22Rv1 (cell line): ENCODE measurements at regions not wholly inside any gene's neighbourhood (a gene's known extent, or its start where the extent isn't known, plus 50 kb on each side); places are given as distances from the start of the nearest gene placed in this dataset.

ENCODE experiments used
- CTCF ChIP-seq: fragments of 450-650 bp; IDR thresholded peaks from 2 replicates; pipeline ENCODE4 v1.5.1; 2017; ENCODE audit warnings: mild to moderate bottlenecking
- ZFX ChIP-seq: fragments of 450-650 bp; IDR thresholded peaks from 2 replicates; pipeline ENCODE4 v1.6.1; 2017; ENCODE audit warnings: antibody characterized with exemption, borderline replicate concordance

GRCh38 chr13:82850644-82851043 is 1031.6 kb downstream of the SLITRK1 start:
- TF ChIP-seq CTCF (no peak), ZFX (no peak)
